HL-60 (cell line): ENCODE measurements at regions not wholly inside any gene's neighbourhood (a gene's known extent, or its start where the extent isn't known, plus 50 kb on each side); places are given as distances from the start of the nearest gene placed in this dataset.

Experiments used
- CTCF ChIP-seq: IDR thresholded peaks from one replicate; pipeline ENCODE4 v1.5.1; 2011; ENCODE audit warnings: low read length, control low read depth, inconsistent platforms; ENCODE audit not compliant: insufficient read depth
- GABPA ChIP-seq: IDR thresholded peaks from 2 replicates; pipeline ENCODE4 v1.6.1; 2012; ENCODE audit warnings: low read depth
- POLR2AphosphoS5 ChIP-seq: IDR thresholded peaks from 2 replicates; pipeline ENCODE4 v1.6.1; 2012; ENCODE audit warnings: low read depth
- REST ChIP-seq: IDR thresholded peaks from 2 replicates; pipeline ENCODE4 v1.6.1; 2012; ENCODE audit warnings: low read depth; ENCODE audit not compliant: insufficient replicate concordance

GRCh38 chr3:117798687-117799386, 1089.3 kb downstream of the TUSC7 start:
- TF ChIP-seq REST (no peak), CTCF (no peak), POLR2AphosphoS5 (no peak), GABPA (no peak)
